A549 (cell line): ENCODE measurements at regions not wholly inside any gene's neighbourhood (a gene's known extent, or its start where the extent isn't known, plus 50 kb on each side); places are given as distances from the start of the nearest gene placed in this dataset.

Experiments
- ATAC-seq, 2 experiments: fragments of 200-7000 bp in 1 of 2; fragments of >200 bp in 1 of 2; cut with Nextera tagmentation in 1 of 2; cut with Tn5 transposase in 1 of 2; 3 replicates each; pipeline versions ENCODE4 v1.8.0 to v1.9.1; 2018 to 2020; ENCODE audit warnings: mild to moderate bottlenecking in 1 of 2, moderate library complexity in 1 of 2
- CTCF ChIA-PET: fragments of 300-600 bp; sonication (Branson Sonifier 250); formaldehyde crosslinking; extraction: SDS; loops from one replicate; lab custom pipeline; 2021; ENCODE audit warnings: antibody characterized with exemption, inconsistent platforms; lab: Yijun Ruan, JAX
- POLR2A ChIA-PET: fragments of 350-600 bp; formaldehyde crosslinking; extraction: SDS; loops from one replicate; lab custom pipeline; 2021; ENCODE audit warnings: antibody characterized with exemption, inconsistent platforms; lab: Yijun Ruan, JAX
- DNase-seq, 2 experiments: peaks; one replicate each; pipeline versions ENCODE4 v3.0.0 to v3.0.0-alpha.2; 2011 to 2016; ENCODE audit warnings: low read depth in 1 of 2, low spot score in 1 of 2
- FAIRE-seq: peaks from 2 replicates; lab custom pipeline; 2011; peaks lifted over from hg19 to GRCh38; lab: Jason Lieb, UNC
- H3K27ac ChIP-seq, 2 experiments: fragments of >200 bp; sonication (Bioruptor Twin); formaldehyde crosslinking; 3 replicates each; pipeline ENCODE4 v1.5.1; 2016 to 2017
- H3K4me1 ChIP-seq: fragments of >200 bp; sonication (Bioruptor Twin); formaldehyde crosslinking; 3 replicates; pipeline ENCODE4 v1.6.1; 2016
- H3K4me2 ChIP-seq: fragments of >200 bp; sonication (Bioruptor Twin); formaldehyde crosslinking; 3 replicates; pipeline ENCODE4 v1.6.1; 2016
- H3K4me3 ChIP-seq: fragments of >200 bp; sonication (Bioruptor Twin); formaldehyde crosslinking; 3 replicates; pipeline ENCODE4 v1.5.1; 2016
- H3K9me3 ChIP-seq: fragments of >200 bp; sonication (Bioruptor Twin); formaldehyde crosslinking; 3 replicates; pipeline ENCODE4 v1.6.1; 2016
- BHLHE40 ChIP-seq: IDR thresholded peaks from 2 replicates; pipeline ENCODE4 v1.6.1; 2012; ENCODE audit warnings: low read depth, low read length, inconsistent platforms
- CBX2 ChIP-seq: fragments of 200-600 bp; sonication (generic); IDR thresholded peaks from 2 replicates; pipeline ENCODE4 v1.6.1; 2016; ENCODE audit warnings: low read depth, mild to moderate bottlenecking, borderline replicate concordance
- CEBPB ChIP-seq, 2 experiments: fragments of >200 bp in 1 of 2; sonication (Bioruptor Twin) in 1 of 2; formaldehyde crosslinking in 1 of 2; IDR thresholded peaks; 2 replicates each; pipeline ENCODE4 v1.6.1; 2012 to 2016
- CHD4 ChIP-seq: fragments of 200-600 bp; sonication (generic); IDR thresholded peaks from 2 replicates; pipeline ENCODE4 v1.6.1; 2016; ENCODE audit warnings: antibody characterized with exemption, mild to moderate bottlenecking, borderline replicate concordance
- E2F6 ChIP-seq: IDR thresholded peaks from 2 replicates; pipeline ENCODE4 v1.6.1; 2012; ENCODE audit warnings: low read depth, borderline replicate concordance
- EHF ChIP-seq: fragments of 250-450 bp; sonication (Bioruptor Pico); IDR thresholded peaks from 2 replicates; pipeline ENCODE4 v1.5.0; 2020; ENCODE audit warnings: mild to moderate bottlenecking
- EHMT2 ChIP-seq: fragments of 200-600 bp; sonication (generic); IDR thresholded peaks from 2 replicates; pipeline ENCODE4 v1.6.1; 2016; ENCODE audit warnings: antibody characterized with exemption, low read depth, mild to moderate bottlenecking, moderate library complexity
- ELK1 ChIP-seq: fragments of 150-350 bp; IDR thresholded peaks from 2 replicates; pipeline ENCODE4 v1.6.1; 2014; ENCODE audit warnings: low read depth, mild to moderate bottlenecking, low read length
- EP300 ChIP-seq, 2 experiments: fragments of >200 bp; sonication (Bioruptor Twin); formaldehyde crosslinking; IDR thresholded peaks; 2 replicates in 1 of 2; 3 replicates in 1 of 2; pipeline ENCODE4 v1.6.1; 2016 to 2017
- ESRRA ChIP-seq: fragments of 150-350 bp; IDR thresholded peaks from 2 replicates; pipeline ENCODE4 v1.6.1; 2014; ENCODE audit warnings: mild to moderate bottlenecking, low read length, borderline replicate concordance
- FOSB ChIP-seq: fragments of 250-450 bp; sonication (Bioruptor Pico); IDR thresholded peaks from 2 replicates; pipeline ENCODE4 v1.5.0; 2020; ENCODE audit warnings: mild to moderate bottlenecking, moderate library complexity
- FOXS1 ChIP-seq: fragments of 250-450 bp; sonication (Bioruptor Pico); IDR thresholded peaks from 2 replicates; pipeline ENCODE4 v1.5.0; 2020; ENCODE audit warnings: mild to moderate bottlenecking, moderate library complexity
- GATA3 ChIP-seq: IDR thresholded peaks from 2 replicates; pipeline ENCODE4 v1.6.1; 2012; ENCODE audit warnings: borderline replicate concordance
- HDAC2 ChIP-seq: fragments of 200-600 bp; sonication (generic); IDR thresholded peaks from 2 replicates; pipeline ENCODE4 v1.6.1; 2016
- HES2 ChIP-seq: fragments of >200 bp; sonication (Bioruptor Twin); formaldehyde crosslinking; IDR thresholded peaks from 2 replicates; pipeline ENCODE4 v1.6.1; 2016
- HMGXB4 ChIP-seq: fragments of 250-450 bp; sonication (Bioruptor Pico); IDR thresholded peaks from 2 replicates; pipeline ENCODE4 v1.5.0; 2021; ENCODE audit warnings: mild to moderate bottlenecking, moderate library complexity, borderline replicate concordance
- HOXA7 ChIP-seq: fragments of 250-450 bp; sonication (Bioruptor Pico); IDR thresholded peaks from 2 replicates; pipeline ENCODE4 v1.5.0; 2020; ENCODE audit warnings: mild to moderate bottlenecking, moderate library complexity
- HOXB13 ChIP-seq: fragments of 250-450 bp; sonication (Bioruptor Pico); IDR thresholded peaks from 2 replicates; pipeline ENCODE4 v1.5.0; 2020; ENCODE audit warnings: low read depth, mild to moderate bottlenecking, moderate library complexity
- JUN ChIP-seq, 2 experiments: fragments of >200 bp; sonication (Bioruptor Twin); formaldehyde crosslinking; IDR thresholded peaks; 2 replicates in 1 of 2; 3 replicates in 1 of 2; pipeline ENCODE4 v1.6.1; 2016 to 2017
- KDM1A ChIP-seq: fragments of 200-600 bp; sonication (generic); IDR thresholded peaks from 2 replicates; pipeline ENCODE4 v1.6.1; 2016; ENCODE audit warnings: low read depth, mild to moderate bottlenecking
- MAX ChIP-seq: IDR thresholded peaks from 2 replicates; pipeline ENCODE4 v1.6.1; 2012
- MAZ ChIP-seq: fragments of 150-350 bp; IDR thresholded peaks from 2 replicates; pipeline ENCODE4 v1.6.1; 2014; ENCODE audit warnings: antibody characterized with exemption, low read depth, low read length, borderline replicate concordance
- NPAS2 ChIP-seq: fragments of 250-450 bp; sonication (Bioruptor Pico); IDR thresholded peaks from 2 replicates; pipeline ENCODE4 v1.8.0; 2022; ENCODE audit warnings: mild to moderate bottlenecking, moderate library complexity, borderline replicate concordance
- NR3C1 ChIP-seq: fragments of >200 bp; sonication (Bioruptor Twin); formaldehyde crosslinking; IDR thresholded peaks from 3 replicates; pipeline ENCODE4 v1.6.1; 2017
- POLR2A ChIP-seq: IDR thresholded peaks from 2 replicates; pipeline ENCODE4 v1.6.1; 2012; ENCODE audit warnings: mild to moderate bottlenecking, low read length
- POLR2AphosphoS2 ChIP-seq: conservative IDR thresholded peaks from 2 replicates; pipeline ENCODE4 v1.6.1; 2012; ENCODE audit warnings: low read length, improper control_type of control experiment, inconsistent platforms
- SMC3 ChIP-seq: fragments of >200 bp; sonication (Bioruptor Twin); formaldehyde crosslinking; IDR thresholded peaks from 3 replicates; pipeline ENCODE4 v1.6.1; 2018; ENCODE audit warnings: inconsistent platforms
- SREBF2 ChIP-seq: fragments of 450-650 bp; IDR thresholded peaks from 2 replicates; pipeline ENCODE4 v1.6.1; 2014; ENCODE audit warnings: mild to moderate bottlenecking, moderate library complexity
- TFCP2L1 ChIP-seq: fragments of 250-450 bp; sonication (Bioruptor Pico); IDR thresholded peaks from 2 replicates; pipeline ENCODE4 v1.5.0; 2021; ENCODE audit warnings: mild to moderate bottlenecking
- USF2 ChIP-seq: fragments of 450-650 bp; IDR thresholded peaks from 2 replicates; pipeline ENCODE4 v1.6.1; 2014; ENCODE audit warnings: antibody characterized with exemption
- ZC3H11A ChIP-seq: fragments of 450-650 bp; IDR thresholded peaks from 2 replicates; pipeline ENCODE4 v1.6.1; 2014; ENCODE audit warnings: antibody characterized with exemption, mild to moderate bottlenecking
- ZFP36 ChIP-seq: fragments of 450-650 bp; IDR thresholded peaks from 2 replicates; pipeline ENCODE4 v1.6.1; 2014; ENCODE audit warnings: borderline replicate concordance; ENCODE audit not compliant: partially characterized antibody
- WGBS: methylation state at CpG from one replicate; pipeline ENCODE4 v1.1.6; 2017; ENCODE audit errors: missing lambda C conversion rate; 5-methylcytosine and 5-hydroxymethylcytosine counted together

- POLR2A ChIA-PET, result no interaction called here
- no peak for FAIRE-seq
- no peak for DNase-seq
Measured at GRCh38 chr10:36033808-36034207, 391.7 kb upstream of the FZD8 start.

GRCh38 chr10:36030516-36030915, 388.4 kb upstream of the FZD8 start:
- H3K27ac ChIP-seq, result no peak overlapping the region
- H3K4me1 ChIP-seq, result no peaks in the 10 kb centered on the region
- ATAC-seq (no peak), FAIRE-seq (no peak), DNase-seq (no peak)
- TF ChIP-seq CHD4, result no peak
- TF ChIP-seq POLR2A, result no peak
- TF ChIP-seq KDM1A, result no peak
- TF ChIP-seq CEBPB (IDR thresholded peaks at IDR 0.05), result no peak
- ChIA-PET POLR2A (no interaction called here), CTCF (interaction anchor here (1.2 kb wide), 1 partner anchor 10 kb away, joined by 3 read pairs; no protein-coding TSS in a partner anchor)
- H3K4me3 ChIP-seq, result no peak overlapping the region
- H3K4me2 ChIP-seq, result no peak overlapping the region
- WGBS, result 57% methylated on average over 3 of the region's 3 CpGs
- H3K9me3 ChIP-seq, result no peaks in the 10 kb centered on the region

More at GRCh38 chr10:36033808-36034207, 391.7 kb upstream of the FZD8 start:
- TF ChIP-seq E2F6 (no peak), NR3C1 (no peak), EP300 (IDR thresholded peaks at IDR 0.05) (no peak), ZFP36 (no peak), ESRRA (no peak), MAZ (no peak), HES2 (no peak), MAX (no peak), POLR2AphosphoS2 (no peak), FOSB (CRISPR knock-in tag) (no peak), BHLHE40 (no peak), TFCP2L1 (CRISPR knock-in tag) (no peak), KDM1A (no peak), HMGXB4 (no peak), JUN (IDR thresholded peaks at IDR 0.05) (no peak), GATA3 (no peak), ZC3H11A (no peak), ELK1 (no peak)
- CTCF ChIA-PET, result no interaction called here
- Histone ChIP-seq H3K27ac (no peak overlapping the region), H3K4me1 (no peaks in the 10 kb centered on the region), H3K4me2 (no peak overlapping the region), H3K4me3 (no peak overlapping the region), H3K9me3 (no peaks in the 10 kb centered on the region)
- ATAC-seq, result no peak

- ATAC-seq, result no peak
- Histone ChIP-seq H3K4me3 (no peak overlapping the region), H3K9me3 (no peaks in the 10 kb centered on the region), H3K27ac (no peak overlapping the region), H3K4me1 (peaks cover 8% of the 10 kb centered on the region; the same call in 2 of the 3 replicates), H3K4me2 (no peak overlapping the region)
- no peak for FAIRE-seq
- CTCF ChIA-PET, result no interaction called here
- WGBS, result 69% methylated on average over 6 of the region's 6 CpGs
- POLR2A ChIA-PET, result no interaction called here
- DNase-seq, result no peak
- TF ChIP-seq USF2 (no peak), CHD4 (no peak), FOXS1 (CRISPR knock-in tag) (no peak), EHMT2 (no peak), EP300 (IDR thresholded peaks at IDR 0.05) (no peak), NR3C1 (no peak), HOXA7 (CRISPR knock-in tag) (no peak), CBX2 (no peak), GATA3 (no peak), HOXB13 (CRISPR knock-in tag) (no peak), NPAS2 (CRISPR knock-in tag) (no peak), SMC3 (no peak), HDAC2 (no peak), ZFP36 (no peak), EHF (CRISPR knock-in tag) (no peak), SREBF2 (no peak)
Measured at GRCh38 chr10:36026656-36027390, 384.7 kb upstream of the FZD8 start.
